T-cell (primary cell): ENCODE measurements at regions not wholly inside any gene's neighbourhood (a gene's known extent, or its start where the extent isn't known, plus 50 kb on each side); places are given as distances from the start of the nearest gene placed in this dataset.

Experiments used
- ATAC-seq, 4 experiments: fragments of 200-7000 bp in 3 of 4; fragments of 150-1000 bp in 1 of 4; cut with Tn5 transposase; replicated peaks in 1 of 4; 1 replicate in 3 of 4; 2 replicates in 1 of 4; pipeline ENCODE4 v1.10.0; 2021; ENCODE audit warnings: moderate library complexity in 3 of 4, mild to moderate bottlenecking in 2 of 4, moderate number of reproducible peaks in 1 of 4
- CTCF ChIA-PET, 2 donors: fragments of 300-600 bp; sonication (Branson Sonifier 250); formaldehyde crosslinking; loops; one replicate each; lab custom pipeline; 2022; ENCODE audit warnings: antibody characterized with exemption in 2 of 2; lab: Charles Lee
- POLR2A ChIA-PET, 2 donors: fragments of 300-600 bp; sonication (Branson Sonifier 250); formaldehyde crosslinking; loops; one replicate each; lab custom pipeline; 2022; ENCODE audit warnings: antibody characterized with exemption in 2 of 2; lab: Charles Lee
- DNase-seq, 35 experiments: peaks; one replicate each; pipeline versions ENCODE4 v3.0.0 to v3.0.0-alpha.2; 2013 to 2023
- H3K27ac ChIP-seq: one replicate; pipeline ENCODE4 v1.5.1; 2013; ENCODE audit warnings: low read length
- H3K27me3 ChIP-seq, 2 experiments: replicated peaks in 1 of 2; 1 replicate in 1 of 2; 2 replicates in 1 of 2; pipeline versions ENCODE4 v1.6.1 to v1.7.0; 2013; ENCODE audit warnings: low read length in 1 of 2, mixed read lengths in 1 of 2; ENCODE audit not compliant: control insufficient read depth in 2 of 2, insufficient read depth in 2 of 2; ENCODE audit errors: extremely low read depth in 1 of 2
- H3K36me3 ChIP-seq, 2 donors: 1 replicate in 1 of 2; 2 replicates in 1 of 2; pipeline versions ENCODE4 v1.6.1 to v1.7.0; 2013; ENCODE audit warnings: low read length in 1 of 2; ENCODE audit not compliant: control insufficient read depth in 2 of 2, insufficient read depth in 1 of 2; ENCODE audit errors: extremely low read depth in 1 of 2
- H3K4me1 ChIP-seq, 2 experiments: 1 replicate in 1 of 2; 2 replicates in 1 of 2; pipeline versions ENCODE4 v1.6.1 to v1.7.0; 2013; ENCODE audit warnings: low read length in 2 of 2, mixed read lengths in 1 of 2; ENCODE audit not compliant: insufficient read depth in 2 of 2, control insufficient read depth in 1 of 2; ENCODE audit errors: extremely low read depth in 1 of 2
- H3K4me3 ChIP-seq, 2 donors: 1 replicate in 1 of 2; 2 replicates in 1 of 2; pipeline versions ENCODE4 v1.5.1 to v1.7.0; 2013; ENCODE audit warnings: mild to moderate bottlenecking in 2 of 2, low read length in 1 of 2, moderate library complexity in 1 of 2; ENCODE audit not compliant: control insufficient read depth in 1 of 2; ENCODE audit errors: extremely low read depth in 1 of 2
- H3K9me3 ChIP-seq: 2 replicates; pipeline ENCODE4 v1.7.0; 2013
- H3K27ac Mint-ChIP-seq, 2 donors: one replicate each; pipeline ENCODE4 v1.8.0; 2020 to 2021; ENCODE audit warnings: mild to moderate bottlenecking in 2 of 2, mixed read lengths in 2 of 2
- H3K27me3 Mint-ChIP-seq, 2 donors: one replicate each; pipeline ENCODE4 v1.8.0; 2021 to 2022; ENCODE audit warnings: mixed read lengths in 2 of 2
- H3K36me3 Mint-ChIP-seq: one replicate; pipeline ENCODE4 v1.8.0; 2021; ENCODE audit warnings: mixed read lengths
- H3K4me1 Mint-ChIP-seq, 3 donors: one replicate each; pipeline ENCODE4 v1.8.0; 2020 to 2022; ENCODE audit warnings: mixed read lengths in 3 of 3, mild to moderate bottlenecking in 1 of 3
- H3K4me3 Mint-ChIP-seq, 3 donors: one replicate each; pipeline ENCODE4 v1.8.0; 2020 to 2022; ENCODE audit warnings: mild to moderate bottlenecking in 3 of 3, mixed read lengths in 3 of 3, moderate library complexity in 3 of 3
- H3K9me3 Mint-ChIP-seq, 3 donors: one replicate each; pipeline ENCODE4 v1.8.0; 2020 to 2022; ENCODE audit warnings: mixed read lengths in 3 of 3
- WGBS: methylation state at CpG from one replicate; pipeline ENCODE4 v1.1.5; 2013; ENCODE audit warnings: missing lambda C conversion rate; ENCODE audit not compliant: insufficient coverage; 5-methylcytosine and 5-hydroxymethylcytosine counted together

DNA sequence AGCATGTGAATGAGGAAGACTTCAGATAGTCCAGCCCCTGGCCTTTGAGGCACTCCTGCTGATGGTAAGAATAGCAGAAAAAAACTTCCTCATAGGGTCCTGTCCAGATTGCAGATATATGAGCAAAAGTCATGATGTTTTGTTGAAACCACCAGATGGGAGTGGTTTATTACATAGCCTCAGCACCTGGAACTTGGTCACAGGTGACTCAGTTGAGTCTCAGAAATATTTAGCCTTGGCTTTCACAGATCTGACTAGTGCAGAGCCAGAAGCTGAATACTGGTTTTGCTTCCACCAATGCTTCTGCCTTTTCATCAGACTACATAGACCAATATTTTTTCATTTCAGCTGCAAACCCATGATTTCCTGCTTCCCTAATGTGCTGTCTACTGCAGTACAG lies 994.9 kb upstream of the SLIT2 start:
- no peaks in the 10 kb centered on the region for H3K36me3 ChIP-seq
- H3K27me3 Mint-ChIP-seq: no peaks in the 10 kb centered on the region
- H3K4me3 Mint-ChIP-seq: no peak overlapping the region
- H3K9me3 Mint-ChIP-seq: peaks cover 15 to 34% (median 18%) of the 10 kb centered on the region in 3 donors
- no peaks in the 10 kb centered on the region for H3K4me1 Mint-ChIP-seq
- no peaks in the 10 kb centered on the region for H3K36me3 Mint-ChIP-seq
- DNase-seq (no peak), ATAC-seq (no peak)
- H3K4me3 ChIP-seq: no peak overlapping the region
- no peaks in the 10 kb centered on the region for H3K4me1 ChIP-seq
- ChIA-PET CTCF (no interaction called here), POLR2A (no interaction called here)
- no peaks in the 10 kb centered on the region for H3K9me3 ChIP-seq
- no peaks in the 10 kb centered on the region for H3K27me3 ChIP-seq
- H3K27ac ChIP-seq: no peak overlapping the region
- H3K27ac Mint-ChIP-seq: no peak overlapping the region

DNA sequence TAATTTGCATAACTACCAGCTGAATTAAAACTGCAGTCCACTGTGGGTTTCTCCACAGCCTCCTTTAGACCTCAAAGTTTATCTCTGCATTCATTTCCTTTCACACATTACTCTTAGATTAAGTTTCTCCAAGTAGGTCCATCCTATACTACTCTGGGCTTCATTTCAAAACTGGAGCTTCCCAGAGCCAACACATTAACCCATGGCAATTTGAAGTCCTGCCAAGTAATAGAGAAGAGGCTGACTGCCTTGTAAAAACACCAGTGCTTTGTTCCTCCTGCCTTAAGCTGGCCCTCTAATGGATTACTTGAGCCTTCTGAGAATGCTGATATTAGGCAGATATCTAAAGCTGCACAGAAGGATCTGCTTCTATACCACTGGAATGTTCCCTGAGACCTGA lies 997.2 kb upstream of the SLIT2 start:
- no peak for DNase-seq
- Mint-ChIP-seq H3K36me3 (no peaks in the 10 kb centered on the region), H3K4me1 (no peaks in the 10 kb centered on the region), H3K27me3 (no peaks in the 10 kb centered on the region), H3K4me3 (no peak overlapping the region), H3K27ac (no peak overlapping the region), H3K9me3 (peaks cover 13 to 40% (median 28%) of the 10 kb centered on the region in 3 donors)
- H3K27me3 ChIP-seq: no peaks in the 10 kb centered on the region
- H3K27ac ChIP-seq: no peak overlapping the region
- no peaks in the 10 kb centered on the region for H3K9me3 ChIP-seq
- no peak overlapping the region for H3K4me3 ChIP-seq
- ChIA-PET POLR2A (no interaction called here), CTCF (no interaction called here)
- no peaks in the 10 kb centered on the region for H3K4me1 ChIP-seq
- no peaks in the 10 kb centered on the region for H3K36me3 ChIP-seq
- no peak for ATAC-seq

DNA sequence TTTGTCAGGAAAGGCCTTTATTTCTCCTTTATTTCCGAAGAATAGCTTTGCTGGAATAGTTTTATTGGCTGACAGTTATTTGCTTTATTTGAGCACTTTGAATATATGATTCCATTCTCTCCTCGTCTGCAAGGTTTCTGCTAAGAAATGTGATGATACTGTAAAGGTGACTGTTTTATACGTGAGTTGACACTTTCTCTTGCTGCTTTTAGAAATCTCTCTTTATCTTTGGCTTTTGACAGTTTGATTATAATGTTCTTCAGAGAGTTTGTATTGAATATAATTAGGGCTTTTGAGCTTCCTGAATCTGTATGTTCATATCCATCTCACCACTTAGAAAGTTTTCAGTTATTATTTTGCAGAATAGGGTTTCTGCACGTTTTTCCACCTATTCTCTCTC lies 1003.7 kb upstream of the SLIT2 start:
- Mint-ChIP-seq H3K9me3 (peaks cover 18 to 31% (median 26%) of the 10 kb centered on the region in 3 donors), H3K27me3 (no peaks in the 10 kb centered on the region), H3K4me1 (no peaks in the 10 kb centered on the region)

DNA sequence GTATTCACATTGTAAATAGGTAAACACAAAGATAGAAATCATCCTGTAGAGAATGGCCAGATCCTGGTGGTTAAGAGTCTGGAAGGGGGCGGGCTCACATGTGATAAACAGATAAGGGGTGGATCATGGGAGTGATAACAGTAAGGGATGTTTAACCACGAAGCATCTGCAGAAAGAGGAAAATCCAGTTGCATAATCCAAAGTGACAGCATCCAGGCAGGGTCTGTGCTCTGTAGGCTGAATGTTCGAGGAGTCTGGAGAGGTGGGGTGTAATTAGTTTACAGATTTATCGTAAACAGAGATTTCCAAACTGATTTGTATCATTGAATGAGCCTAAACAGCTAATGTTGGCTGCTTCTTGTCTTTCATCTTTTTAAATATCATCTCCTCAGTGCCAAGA lies 1009.8 kb upstream of the SLIT2 start:
- ATAC-seq (no peak), DNase-seq (no peak)
- Histone ChIP-seq H3K4me3 (no peak overlapping the region), H3K36me3 (no peaks in the 10 kb centered on the region), H3K4me1 (no peaks in the 10 kb centered on the region), H3K27me3 (no peaks in the 10 kb centered on the region), H3K27ac (no peak overlapping the region), H3K9me3 (no peaks in the 10 kb centered on the region)
- ChIA-PET POLR2A (no interaction called here), CTCF (no interaction called here)
- Mint-ChIP-seq H3K4me3 (no peak overlapping the region), H3K27me3 (no peaks in the 10 kb centered on the region), H3K4me1 (no peaks in the 10 kb centered on the region), H3K36me3 (no peaks in the 10 kb centered on the region), H3K9me3 (peaks cover 5 to 14% (median 11%) of the 10 kb centered on the region in 3 donors), H3K27ac (no peak overlapping the region)
- whole genome bisulfite sequencing: 57% methylated on average over 2 of the region's 4 CpGs

More for the DNA sequence above, 1003.7 kb upstream of the SLIT2 start:
- H3K9me3 ChIP-seq: no peaks in the 10 kb centered on the region
- DNase-seq (no peak), ATAC-seq (no peak)
- H3K27ac ChIP-seq: no peak overlapping the region
- no peak overlapping the region for H3K27ac Mint-ChIP-seq
- no peaks in the 10 kb centered on the region for H3K36me3 Mint-ChIP-seq
- no peaks in the 10 kb centered on the region for H3K4me1 ChIP-seq
- ChIA-PET POLR2A (no interaction called here), CTCF (no interaction called here)
- no peak overlapping the region for H3K4me3 Mint-ChIP-seq
- no peak overlapping the region for H3K4me3 ChIP-seq
- no peaks in the 10 kb centered on the region for H3K36me3 ChIP-seq
- H3K27me3 ChIP-seq: no peaks in the 10 kb centered on the region
- 100% methylated on average over 1 of the region's 4 CpGs for WGBS

DNA sequence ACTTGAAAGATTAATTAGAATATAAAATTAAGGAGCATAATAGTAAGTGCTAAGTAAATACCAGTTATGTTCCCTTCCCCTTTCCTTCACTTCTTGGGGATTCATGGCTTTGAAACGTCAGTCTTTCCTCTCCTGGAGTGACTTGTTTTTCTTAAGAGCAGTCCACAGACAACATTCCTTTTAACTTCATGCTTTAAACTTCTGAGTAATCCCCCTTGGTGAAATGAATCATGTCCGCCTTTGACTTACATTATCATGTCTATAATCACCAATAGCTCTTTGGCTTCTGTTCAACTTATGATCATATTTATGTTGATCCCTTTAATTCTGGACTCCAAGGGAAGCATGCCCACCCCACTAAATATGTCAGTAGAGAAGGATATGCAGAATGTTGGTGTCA lies 1012.1 kb upstream of the SLIT2 start:
- H3K4me1 ChIP-seq: no peaks in the 10 kb centered on the region
- Mint-ChIP-seq H3K4me3 (no peak overlapping the region), H3K9me3 (peaks cover 0 to 12% (median 5%) of the 10 kb centered on the region in 3 donors), H3K27ac (no peak overlapping the region), H3K4me1 (no peaks in the 10 kb centered on the region), H3K36me3 (no peaks in the 10 kb centered on the region), H3K27me3 (no peaks in the 10 kb centered on the region)
- no peak for ATAC-seq
- H3K4me3 ChIP-seq: no peak overlapping the region
- no CpG with 5 or more reads among the region's 2 CpGs for WGBS
- H3K36me3 ChIP-seq: no peaks in the 10 kb centered on the region
- no peak for DNase-seq
- H3K27ac ChIP-seq: no peak overlapping the region
- ChIA-PET CTCF (no interaction called here), POLR2A (no interaction called here)
- no peaks in the 10 kb centered on the region for H3K27me3 ChIP-seq
- H3K9me3 ChIP-seq: no peaks in the 10 kb centered on the region

DNA sequence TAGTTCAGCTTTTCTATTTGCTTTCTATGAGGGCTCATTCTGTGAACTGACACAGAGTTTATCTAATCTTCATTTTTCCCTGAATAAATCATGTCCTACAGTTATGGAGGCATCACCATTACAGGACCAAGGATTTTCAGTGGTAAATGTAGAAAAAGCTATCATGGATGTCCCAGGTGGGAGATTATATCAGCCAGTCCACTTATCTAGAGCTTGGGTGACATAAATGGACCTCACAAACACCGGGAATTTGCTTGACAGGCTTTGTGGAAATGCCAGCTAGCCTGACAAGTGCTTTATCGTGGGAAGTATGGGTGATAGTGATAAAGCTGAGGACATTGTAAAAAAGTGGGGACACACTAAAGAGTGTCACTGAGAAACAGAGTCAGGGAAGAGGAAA lies 1015.2 kb upstream of the SLIT2 start:
- POLR2A ChIA-PET: no interaction called here
- Mint-ChIP-seq H3K36me3 (no peaks in the 10 kb centered on the region), H3K9me3 (peaks cover 6 to 14% (median 10%) of the 10 kb centered on the region in 3 donors), H3K4me3 (no peak overlapping the region), H3K27me3 (no peaks in the 10 kb centered on the region), H3K27ac (no peak overlapping the region), H3K4me1 (no peaks in the 10 kb centered on the region)
- Histone ChIP-seq H3K4me1 (no peaks in the 10 kb centered on the region), H3K36me3 (no peaks in the 10 kb centered on the region), H3K4me3 (no peak overlapping the region), H3K9me3 (no peaks in the 10 kb centered on the region), H3K27ac (no peak overlapping the region), H3K27me3 (no peaks in the 10 kb centered on the region)
- ATAC-seq (no peak), DNase-seq (no peak)
- CTCF ChIA-PET: no interaction called here
- 14% methylated on average over 2 of the region's 2 CpGs for WGBS

DNA sequence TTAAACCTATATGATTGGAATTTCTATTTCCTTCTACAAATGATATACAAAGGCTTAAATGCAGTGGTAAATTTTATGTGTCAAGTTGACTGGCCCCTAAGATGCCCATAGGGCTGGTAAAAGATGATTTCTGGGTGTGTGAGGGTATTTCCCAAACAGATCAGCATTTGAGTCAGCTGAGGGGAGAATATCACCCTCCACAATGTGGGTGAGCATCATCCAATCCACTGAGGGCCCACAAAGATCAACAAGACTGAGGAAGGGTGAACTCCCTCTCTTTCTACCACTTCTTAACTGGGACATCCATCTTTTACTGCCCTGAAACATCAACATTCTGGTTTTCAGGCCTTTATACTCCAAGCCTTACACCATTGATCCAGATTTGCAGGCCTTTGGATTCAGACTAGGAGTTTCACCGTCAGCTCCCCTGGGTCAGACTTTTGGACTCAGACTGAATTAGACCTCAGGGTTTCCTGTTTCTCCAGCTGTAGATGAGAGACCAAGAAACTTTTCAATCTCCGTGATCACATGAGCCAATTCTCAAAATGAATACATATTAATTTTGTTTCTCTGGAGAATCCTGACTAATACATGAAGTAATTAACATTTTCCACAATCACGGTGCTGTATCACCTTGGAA lies 1020.7 kb upstream of the SLIT2 start:
- DNase-seq (no peak), ATAC-seq (no peak)
- H3K4me1 ChIP-seq: no peaks in the 10 kb centered on the region
- POLR2A ChIA-PET: interaction anchor here in 1 of 2 donors (0.7 kb wide), 1 partner anchor 453 kb away, joined by 3 read pairs; no protein-coding TSS in a partner anchor
- H3K36me3 ChIP-seq: no peaks in the 10 kb centered on the region
- H3K4me1 Mint-ChIP-seq: no peaks in the 10 kb centered on the region
- no peaks in the 10 kb centered on the region for H3K36me3 Mint-ChIP-seq
- no peak overlapping the region for H3K27ac Mint-ChIP-seq
- H3K4me3 ChIP-seq: no peak overlapping the region
- H3K4me3 Mint-ChIP-seq: no peak overlapping the region
- CTCF ChIA-PET: no interaction called here
- peaks cover 8 to 20% (median 14%) of the 10 kb centered on the region in 3 donors for H3K9me3 Mint-ChIP-seq
- WGBS: 100% methylated on average over 1 of the region's 3 CpGs
- no peaks in the 10 kb centered on the region for H3K27me3 ChIP-seq
- H3K9me3 ChIP-seq: no peaks in the 10 kb centered on the region
- no peak overlapping the region for H3K27ac ChIP-seq
- H3K27me3 Mint-ChIP-seq: no peaks in the 10 kb centered on the region
